ENCODE measurements at regions not wholly inside any gene's neighbourhood (a gene's known extent, or its start where the extent isn't known, plus 50 kb on each side); places are given as distances from the start of the nearest gene placed in this dataset.

- TF ChIP-seq POLR2A (IDR thresholded peaks at IDR 0.05; ENCODE audit: low read depth, low read length) (no peak), POLR2AphosphoS5 (IDR thresholded peaks at IDR 0.05; ENCODE audit: low read depth, low read length) (no peak), TAF1 (IDR thresholded peaks at IDR 0.05; ENCODE audit: borderline replicate concordance, low read depth, low read length) (no peak)
- DNase-seq (ENCODE audit: insufficient read length): no peak
- no peak for FAIRE-seq
These were observed 163.5 kb upstream of the SLC10A2 start for GRCh38 chr13:103229674-103230073.

GRCh38 chr13:103224804-103225203 lies 158.6 kb upstream of the SLC10A2 start:
- no peak for DNase-seq (ENCODE audit: insufficient read length)
- FAIRE-seq: no peak
- TF ChIP-seq TAF1 (IDR thresholded peaks at IDR 0.05; ENCODE audit: borderline replicate concordance, low read depth, low read length) (no peak), POLR2A (IDR thresholded peaks at IDR 0.05; ENCODE audit: low read depth, low read length) (no peak), POLR2AphosphoS5 (IDR thresholded peaks at IDR 0.05; ENCODE audit: low read depth, low read length) (no peak)

DNA sequence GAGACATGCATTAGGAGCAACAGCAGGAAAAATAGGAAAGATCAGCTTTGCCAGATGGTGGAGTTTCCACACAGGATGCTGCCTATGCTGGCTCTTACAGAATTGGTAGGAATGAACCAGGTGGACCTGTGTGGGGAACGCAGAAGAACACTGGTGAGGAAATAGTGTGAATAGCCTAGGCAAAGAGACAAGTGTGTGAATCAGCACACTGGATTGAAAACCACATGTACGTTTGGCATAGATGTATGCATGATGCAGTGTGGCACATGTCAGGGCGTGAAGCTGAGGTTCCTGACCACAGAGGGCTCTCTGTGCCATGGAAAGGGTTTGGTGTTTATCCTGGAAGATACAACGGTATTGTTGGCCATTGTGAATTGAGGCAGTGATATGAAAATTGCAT lies 156.5 kb upstream of the SLC10A2 start:
- FAIRE-seq (no peak), DNase-seq (ENCODE audit: insufficient read length) (no peak)
- TF ChIP-seq POLR2A (IDR thresholded peaks at IDR 0.05; ENCODE audit: low read depth, low read length) (no peak), TAF1 (IDR thresholded peaks at IDR 0.05; ENCODE audit: borderline replicate concordance, low read depth, low read length) (no peak), POLR2AphosphoS5 (IDR thresholded peaks at IDR 0.05; ENCODE audit: low read depth, low read length) (no peak)

- TF ChIP-seq TAF1 (IDR thresholded peaks at IDR 0.05; ENCODE audit: borderline replicate concordance, low read depth, low read length) (no peak), POLR2AphosphoS5 (IDR thresholded peaks at IDR 0.05; ENCODE audit: low read depth, low read length) (no peak), POLR2A (IDR thresholded peaks at IDR 0.05; ENCODE audit: low read depth, low read length) (no peak)
- FAIRE-seq: no peak
- no peak for DNase-seq (ENCODE audit: insufficient read length)
These were observed 152.0 kb upstream of the SLC10A2 start for GRCh38 chr13:103218253-103218652.

GRCh38 chr13:103213152-103213551 lies 146.9 kb upstream of the SLC10A2 start:
- FAIRE-seq: no peak
- TF ChIP-seq TAF1 (IDR thresholded peaks at IDR 0.05; ENCODE audit: borderline replicate concordance, low read depth, low read length) (no peak), POLR2A (IDR thresholded peaks at IDR 0.05; ENCODE audit: low read depth, low read length) (no peak), POLR2AphosphoS5 (IDR thresholded peaks at IDR 0.05; ENCODE audit: low read depth, low read length) (no peak)
- DNase-seq (ENCODE audit: insufficient read length): no peak

DNA sequence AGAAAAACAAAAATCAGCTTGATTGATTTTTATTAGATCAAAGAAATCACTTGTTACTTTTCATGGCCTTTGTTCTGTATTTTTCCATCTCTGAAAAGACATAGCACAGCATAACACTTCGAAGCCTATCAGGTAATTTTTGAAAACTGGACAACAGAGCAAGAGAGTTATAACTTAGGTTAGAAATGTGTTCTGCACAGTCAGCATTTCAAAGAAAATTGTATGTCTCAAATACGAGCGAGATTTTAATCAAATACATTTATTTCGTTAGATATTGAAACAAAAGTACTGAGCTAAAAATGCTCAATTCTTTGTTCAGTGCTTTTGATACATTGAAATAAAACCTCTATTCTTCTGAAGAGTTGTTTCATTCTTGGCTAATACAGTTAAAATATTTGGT lies 144.1 kb upstream of the SLC10A2 start:
- FAIRE-seq (no peak), DNase-seq (ENCODE audit: insufficient read length) (no peak)
- no peak for TF ChIP-seq TAF1 (IDR thresholded peaks at IDR 0.05; ENCODE audit: borderline replicate concordance, low read depth, low read length)
- no peak for TF ChIP-seq POLR2A (IDR thresholded peaks at IDR 0.05; ENCODE audit: low read depth, low read length)

DNA sequence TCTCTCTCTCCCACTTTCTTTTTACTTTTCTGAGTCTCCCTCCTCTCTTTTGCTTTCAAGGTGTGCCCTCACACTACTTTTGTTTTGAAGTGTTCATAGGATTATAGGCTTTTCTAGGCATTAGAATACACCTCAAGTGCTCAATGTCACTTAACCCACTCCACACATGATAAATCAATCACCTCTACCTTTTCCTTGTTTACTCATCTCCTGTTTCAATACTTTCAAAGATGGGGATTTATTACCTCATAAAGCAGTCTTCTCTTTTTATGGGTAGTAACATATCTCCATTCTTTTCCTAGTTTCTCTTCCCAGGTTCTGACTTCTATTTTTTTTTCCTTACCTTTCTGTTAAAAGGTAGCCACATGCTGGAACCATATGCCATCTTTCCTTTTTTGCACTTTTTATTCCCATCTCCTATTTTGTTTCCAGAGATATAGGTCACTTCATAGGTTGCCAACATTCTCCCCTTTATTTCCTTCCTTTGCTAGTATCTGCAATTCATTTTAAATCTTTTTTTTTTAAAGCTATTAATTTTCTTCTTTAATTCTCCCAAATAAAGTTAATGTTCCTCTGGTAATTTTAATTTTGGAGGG lies 137.6 kb upstream of the SLC10A2 start:
- FAIRE-seq (no peak), DNase-seq (ENCODE audit: insufficient read length) (no peak)
- TF ChIP-seq POLR2A (IDR thresholded peaks at IDR 0.05; ENCODE audit: low read depth, low read length) (no peak), POLR2AphosphoS5 (IDR thresholded peaks at IDR 0.05; ENCODE audit: low read depth, low read length) (no peak)

DNA sequence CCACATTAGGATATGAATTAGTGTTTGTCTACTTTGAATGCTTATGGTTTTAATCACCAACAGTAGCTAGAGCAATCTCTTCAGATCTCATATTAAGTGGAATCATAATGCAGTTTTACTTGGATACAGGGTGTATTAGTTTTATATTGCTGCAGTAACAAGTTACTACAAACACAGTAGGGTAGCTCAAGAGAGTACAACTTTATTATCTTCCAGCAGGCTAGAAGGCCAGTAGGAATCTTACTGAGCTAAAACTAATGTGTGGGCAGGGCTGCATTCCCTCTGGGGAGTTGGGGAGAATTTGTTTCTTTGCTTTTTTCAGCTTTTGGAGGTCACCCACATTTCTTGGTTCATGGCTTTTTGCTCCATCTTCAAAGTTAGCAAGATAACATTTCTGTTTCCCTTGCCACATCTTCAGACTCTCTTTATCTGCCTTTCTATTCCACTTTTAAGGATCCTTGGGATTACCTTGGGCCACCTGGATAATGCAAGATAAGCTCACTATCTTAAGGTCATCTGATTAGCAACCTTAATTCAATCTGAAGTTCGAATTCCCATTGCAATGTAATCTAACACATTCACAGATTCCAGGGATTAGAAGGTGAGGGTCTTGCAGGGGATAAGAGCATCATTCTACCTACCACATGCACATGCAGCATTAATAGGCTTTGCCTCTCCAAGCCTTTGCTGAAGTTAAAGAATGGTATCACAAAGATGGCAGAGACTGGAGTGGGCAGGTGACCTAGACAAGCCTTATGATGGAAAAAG lies 134.1 kb upstream of the SLC10A2 start:
- DNase-seq (ENCODE audit: insufficient read length): no peak
- TF ChIP-seq POLR2A (IDR thresholded peaks at IDR 0.05; ENCODE audit: low read depth, low read length) (no peak), TAF1 (IDR thresholded peaks at IDR 0.05; ENCODE audit: borderline replicate concordance, low read depth, low read length) (no peak), POLR2AphosphoS5 (IDR thresholded peaks at IDR 0.05; ENCODE audit: low read depth, low read length) (no peak)
- FAIRE-seq: no peak

GRCh38 chr13:103199380-103200088 lies 133.3 kb upstream of the SLC10A2 start:
- no peak for TF ChIP-seq POLR2AphosphoS5 (IDR thresholded peaks at IDR 0.05; ENCODE audit: low read depth, low read length)
- FAIRE-seq (no peak), DNase-seq (ENCODE audit: insufficient read length) (no peak)

- FAIRE-seq: no peak
- TF ChIP-seq TAF1 (IDR thresholded peaks at IDR 0.05; ENCODE audit: borderline replicate concordance, low read depth, low read length) (no peak), POLR2A (IDR thresholded peaks at IDR 0.05; ENCODE audit: low read depth, low read length) (no peak), POLR2AphosphoS5 (IDR thresholded peaks at IDR 0.05; ENCODE audit: low read depth, low read length) (no peak)
- DNase-seq (ENCODE audit: insufficient read length): no peak
These were observed 130.1 kb upstream of the SLC10A2 start for GRCh38 chr13:103196356-103196755.

- no peak for FAIRE-seq
- DNase-seq (ENCODE audit: insufficient read length): no peak
- no peak for TF ChIP-seq POLR2A (IDR thresholded peaks at IDR 0.05; ENCODE audit: low read depth, low read length)
These were observed 129.5 kb upstream of the SLC10A2 start for GRCh38 chr13:103195762-103196161.

GRCh38 chr13:103194871-103195270 lies 128.7 kb upstream of the SLC10A2 start:
- no peak for TF ChIP-seq POLR2A (IDR thresholded peaks at IDR 0.05; ENCODE audit: low read depth, low read length)
- TF ChIP-seq POLR2AphosphoS5 (IDR thresholded peaks at IDR 0.05; ENCODE audit: low read depth, low read length): no peak
- TF ChIP-seq TAF1 (IDR thresholded peaks at IDR 0.05; ENCODE audit: borderline replicate concordance, low read depth, low read length): no peak
- no peak for DNase-seq (ENCODE audit: insufficient read length)
- FAIRE-seq: no peak

Measured in GM12892 (cell line).